ENCODE measurements at regions not wholly inside any gene's neighbourhood (a gene's known extent, or its start where the extent isn't known, plus 50 kb on each side); places are given as distances from the start of the nearest gene placed in this dataset.
"Not testable (repeated sequence)": the region's sequence is repeated elsewhere in the genome, so short reads cannot be mapped to it uniquely, and the experiment has no call there.

DNA sequence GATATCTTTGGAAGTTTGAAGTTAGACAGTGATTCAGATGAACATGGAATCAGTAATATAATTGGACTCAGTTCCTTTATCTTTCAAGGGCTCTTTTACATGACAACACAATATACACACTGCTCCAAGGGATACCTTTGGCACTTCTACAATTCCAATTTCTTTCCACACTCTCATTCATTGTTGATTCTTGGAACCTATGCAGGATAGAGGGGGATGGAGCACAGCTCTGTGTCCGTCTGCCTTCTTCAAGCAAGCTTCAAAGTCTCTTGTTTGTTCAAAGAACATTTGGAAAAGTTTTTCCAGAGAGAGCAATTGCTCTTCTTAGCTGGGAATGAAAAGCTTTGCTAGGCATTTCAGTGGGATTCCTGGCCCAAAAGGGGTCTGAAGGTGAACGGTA is 276.2 kb upstream of the ZEB2 start:
- no peak for DNase-seq (ENCODE audit: low read depth in 2 of 2)

DNA sequence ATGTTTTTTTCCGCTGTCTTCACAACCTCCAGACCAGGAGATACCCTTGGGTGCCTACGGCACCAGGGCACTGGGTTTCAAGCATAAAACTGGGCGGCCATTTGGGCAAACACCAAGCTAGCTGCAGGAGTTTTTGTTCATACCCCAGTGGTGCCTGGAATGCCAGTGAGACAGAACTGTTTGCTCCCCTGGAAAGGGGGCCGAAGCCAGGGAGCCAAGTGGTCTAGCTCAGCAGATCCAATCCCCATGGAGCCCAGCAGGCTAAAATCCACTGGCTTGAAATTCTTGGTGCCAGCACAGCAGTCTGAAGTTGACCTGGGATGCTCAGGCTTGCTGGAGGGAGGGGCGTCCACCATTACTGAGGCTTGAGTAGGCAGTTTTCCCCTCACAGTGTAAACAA is 265.3 kb upstream of the ZEB2 start:
- DNase-seq (ENCODE audit: low read depth in 2 of 2), result no peak

- peak in 1 of 2 experiments; percentile 23 for DNase-seq (ENCODE audit: low read depth in 2 of 2)
These were observed 261.1 kb upstream of the ZEB2 start for GRCh38 chr2:144780983-144781382.

DNA sequence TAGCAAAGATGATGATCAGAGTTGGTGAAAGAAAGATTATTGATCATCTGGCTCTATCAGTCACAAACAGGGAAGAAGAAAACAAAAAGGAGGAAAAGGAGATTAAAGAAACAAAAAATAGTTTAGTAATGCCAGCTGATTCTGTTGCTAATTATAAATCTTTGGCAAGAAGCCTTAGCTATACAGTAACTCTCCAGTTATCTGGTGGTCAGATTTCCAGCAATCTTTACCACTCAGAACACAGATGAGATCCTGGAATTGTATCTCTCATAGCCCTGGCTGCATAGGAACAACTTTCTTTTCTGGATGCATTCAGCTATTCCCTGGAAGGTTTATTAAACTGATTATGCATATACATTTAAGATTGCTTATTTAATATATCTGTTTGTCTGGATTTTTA is 256.8 kb upstream of the ZEB2 start:
- DNase-seq (ENCODE audit: low read depth in 2 of 2), result peak; percentile 33 to 36

DNA sequence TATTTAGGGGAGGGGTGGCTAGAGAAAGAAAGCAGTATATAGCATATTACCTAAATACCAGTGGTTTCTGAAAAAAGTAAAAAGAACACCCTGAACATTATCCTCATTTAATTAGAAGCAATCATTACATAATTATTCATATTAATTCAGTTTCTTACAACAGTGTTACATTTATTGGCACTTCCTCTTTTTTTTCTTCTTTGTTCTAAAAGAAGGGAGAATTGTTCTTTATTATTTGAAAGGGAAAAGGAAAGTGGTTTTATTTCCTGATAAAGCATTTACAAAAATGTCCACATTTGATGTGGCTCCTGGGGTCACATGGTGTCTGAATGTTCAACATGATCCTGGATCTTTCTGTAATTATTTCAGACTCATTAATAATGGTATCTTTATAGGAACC is 254.9 kb upstream of the ZEB2 start:
- no peak for DNase-seq (ENCODE audit: low read depth in 2 of 2)

- DNase-seq (ENCODE audit: low read depth in 2 of 2), result no peak
These were observed 251.4 kb upstream of the ZEB2 start for GRCh38 chr2:144771348-144771747.

DNA sequence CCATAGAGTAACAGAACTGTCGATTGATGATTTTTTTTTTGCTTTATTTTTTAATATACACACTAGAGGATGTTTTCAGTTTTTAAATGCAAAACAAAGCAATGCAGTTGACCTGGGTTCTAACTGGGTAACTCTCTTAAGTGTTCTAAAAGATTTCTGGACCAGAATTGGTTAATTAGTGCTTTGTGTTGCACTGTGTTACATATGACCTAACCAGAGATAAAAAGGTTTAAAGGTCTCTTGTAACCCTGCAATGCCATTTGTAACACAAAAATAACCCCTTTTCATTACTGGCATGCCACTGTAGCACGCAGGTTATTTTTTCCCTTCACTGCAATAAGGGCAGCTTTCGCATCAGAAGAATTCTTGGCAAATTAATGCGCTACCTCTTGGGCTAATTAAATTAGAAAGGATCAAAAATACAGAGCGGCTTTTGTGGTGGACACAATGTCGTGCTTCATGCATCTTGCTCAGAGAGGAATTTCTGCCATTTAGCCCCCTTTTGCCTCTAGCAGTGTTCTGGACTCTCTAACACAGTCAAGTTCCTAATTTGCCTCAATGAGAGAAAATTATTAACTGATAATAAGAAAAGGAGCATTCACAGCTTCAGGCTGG is 250.8 kb upstream of the ZEB2 start:
- DNase-seq (ENCODE audit: low read depth in 2 of 2), result no peak

- not testable (repeated sequence) for DNase-seq (ENCODE audit: low read depth in 2 of 2)
These were observed 241.0 kb upstream of the ZEB2 start for GRCh38 chr2:144760939-144761338.

- DNase-seq (ENCODE audit: low read depth in 2 of 2), result no peak
These were observed 239.8 kb upstream of the ZEB2 start for GRCh38 chr2:144759746-144760145.

DNA sequence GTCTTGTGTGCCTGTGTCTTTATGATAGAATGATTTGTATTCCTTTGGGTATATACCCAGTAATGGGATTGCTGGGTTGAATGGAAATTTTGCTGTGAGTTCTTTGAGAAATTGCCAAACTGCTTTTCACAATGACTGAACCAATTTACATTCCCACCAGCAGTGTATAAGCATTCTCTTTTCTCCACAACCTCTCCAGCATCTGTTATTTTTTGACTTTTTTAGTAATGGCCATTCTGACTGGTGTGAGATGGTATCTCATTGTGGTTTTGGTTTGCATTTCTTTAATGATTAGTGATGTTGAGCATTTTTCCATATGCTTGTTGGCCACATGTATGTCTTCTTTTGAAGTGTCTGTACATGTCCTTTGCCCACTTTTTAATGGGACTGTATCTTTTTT is 238.3 kb upstream of the ZEB2 start:
- DNase-seq (ENCODE audit: low read depth in 2 of 2), result peak in 1 of 2 experiments; percentile 17

GRCh38 chr2:144753416-144753815 is 233.5 kb upstream of the ZEB2 start:
- DNase-seq (ENCODE audit: low read depth in 2 of 2), result no peak

- DNase-seq (ENCODE audit: low read depth in 2 of 2), result no peak
These were observed 231.4 kb upstream of the ZEB2 start for GRCh38 chr2:144751142-144751905.

DNA sequence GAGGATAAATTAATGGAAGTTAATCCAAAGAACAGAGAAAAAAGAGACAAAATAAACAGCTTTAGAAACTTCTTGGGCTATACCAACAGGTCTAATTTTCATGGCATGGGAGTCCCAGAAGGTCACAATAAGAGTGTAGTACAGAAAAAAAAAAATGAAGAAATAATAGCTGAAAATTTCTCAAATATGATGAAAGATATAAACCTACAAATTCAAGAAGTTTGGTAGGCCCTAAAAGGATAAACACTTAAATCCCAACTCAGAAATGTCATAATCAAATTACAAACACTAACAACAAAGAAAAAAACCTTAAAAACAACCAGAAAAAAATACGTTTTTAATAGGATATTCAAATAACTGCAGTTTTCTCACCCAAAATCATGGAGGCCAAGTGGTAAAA is 229.3 kb upstream of the ZEB2 start:
- no peak for DNase-seq (ENCODE audit: low read depth in 2 of 2)

- no peak for DNase-seq (ENCODE audit: low read depth in 2 of 2)
These were observed 228.5 kb upstream of the ZEB2 start for GRCh38 chr2:144748443-144748842.

DNA sequence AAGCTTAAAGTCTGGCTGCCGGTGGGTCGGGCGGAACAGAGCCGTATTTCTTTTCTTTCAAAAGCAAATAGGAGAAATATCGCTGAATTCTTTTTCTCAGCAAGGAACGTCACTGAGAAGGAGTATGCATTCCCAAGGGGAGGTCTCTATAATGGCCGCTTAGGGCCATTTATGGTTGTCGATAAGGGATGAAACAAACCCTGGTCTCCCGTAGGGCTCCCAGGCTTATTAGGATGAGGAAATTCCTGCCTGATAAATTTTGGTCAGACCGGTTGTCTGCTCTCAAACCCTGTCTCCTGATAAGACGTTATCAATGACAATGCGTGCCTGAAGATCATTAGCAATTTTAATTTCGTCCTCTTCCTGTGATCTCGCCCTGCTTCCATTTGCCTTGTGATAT is 227.7 kb upstream of the ZEB2 start:
- DNase-seq (ENCODE audit: low read depth in 2 of 2), result no peak

GRCh38 chr2:144745424-144745823 is 225.5 kb upstream of the ZEB2 start:
- no peak for DNase-seq (ENCODE audit: low read depth in 2 of 2)

DNA sequence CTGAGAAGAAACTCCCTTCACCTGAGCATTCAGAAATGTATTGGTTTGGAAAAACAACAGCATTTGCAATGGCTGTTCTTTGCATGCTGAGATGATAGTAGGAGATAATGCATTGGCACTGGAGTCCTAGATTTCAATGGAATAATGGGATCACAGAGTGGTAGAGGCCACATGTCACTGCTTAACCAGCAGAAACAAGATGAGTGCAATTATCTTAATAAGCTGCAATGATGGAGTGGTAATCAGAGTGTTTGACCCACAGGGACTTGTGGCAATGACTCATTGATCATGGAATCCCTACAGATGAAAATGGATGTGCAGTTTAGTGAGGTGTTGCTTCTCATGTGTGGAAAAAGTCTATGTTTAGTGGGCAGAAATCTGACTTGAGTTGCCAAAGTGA is 218.8 kb upstream of the ZEB2 start:
- DNase-seq (ENCODE audit: low read depth in 2 of 2), result no peak

- no peak for DNase-seq (ENCODE audit: low read depth in 2 of 2)
These were observed 210.8 kb upstream of the ZEB2 start for GRCh38 chr2:144730711-144731110.

DNA sequence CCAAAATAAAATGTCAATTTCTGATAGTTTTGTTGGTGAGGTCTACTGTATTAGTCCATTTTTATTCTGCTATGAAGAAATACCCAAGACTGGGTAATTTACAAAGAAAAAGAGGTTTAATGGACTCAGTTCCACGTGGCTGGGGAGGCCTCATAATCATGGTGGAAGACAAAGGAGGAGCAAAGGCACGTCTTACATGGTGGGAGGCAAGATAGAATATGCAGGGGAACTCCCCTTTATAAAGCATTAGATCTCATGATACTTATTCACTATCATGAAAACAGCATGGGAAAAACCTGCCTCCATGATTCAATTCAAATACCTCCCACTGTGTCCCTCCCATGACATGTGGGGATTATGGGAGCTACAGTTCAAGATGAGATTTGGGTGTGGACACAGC is 204.5 kb upstream of the ZEB2 start:
- not testable (repeated sequence) for DNase-seq (ENCODE audit: low read depth in 2 of 2)

DNA sequence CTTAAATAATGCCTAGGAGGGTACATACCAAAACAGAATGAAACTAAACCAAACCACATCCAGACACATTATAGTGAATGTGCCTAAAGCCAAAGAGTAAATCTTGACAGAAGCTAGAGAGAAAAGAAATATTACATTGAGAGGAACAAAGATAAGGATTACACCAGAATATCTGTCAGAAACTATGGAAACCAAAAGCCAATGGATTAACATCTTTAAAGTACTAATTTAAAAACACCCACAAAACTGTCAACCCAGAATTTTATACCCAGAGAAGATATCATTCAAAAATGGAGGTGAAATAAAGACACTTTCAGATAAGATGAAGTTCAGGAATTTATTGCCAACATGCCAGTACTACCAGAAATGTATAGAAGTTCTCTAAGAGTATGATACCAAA is 198.5 kb upstream of the ZEB2 start:
- DNase-seq (ENCODE audit: low read depth in 2 of 2), result no peak

GRCh38 chr2:144715992-144716391 is 196.1 kb upstream of the ZEB2 start:
- DNase-seq (ENCODE audit: low read depth in 2 of 2), result no peak

GRCh38 chr2:144713410-144713809 is 193.5 kb upstream of the ZEB2 start:
- DNase-seq (ENCODE audit: low read depth in 2 of 2), result no peak

DNA sequence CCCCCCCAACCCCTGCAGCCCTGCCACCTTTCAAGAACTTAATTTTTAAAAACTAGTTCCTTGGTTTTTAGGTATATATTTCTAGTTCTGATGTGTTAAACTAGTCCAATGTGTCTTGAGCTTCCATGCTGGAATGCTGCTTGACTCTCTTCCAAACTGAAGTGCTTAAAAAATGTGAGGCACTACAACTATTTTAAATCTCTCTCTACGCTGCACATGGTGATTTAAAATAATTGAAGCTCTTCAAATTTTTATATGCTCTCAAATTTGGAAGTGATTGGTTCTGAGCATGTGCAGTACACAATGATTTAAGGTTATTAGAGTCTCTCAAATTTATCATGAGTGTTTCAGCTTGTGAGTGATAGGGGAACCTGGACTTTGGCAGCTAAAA is 192.6 kb upstream of the ZEB2 start:
- DNase-seq (ENCODE audit: low read depth in 2 of 2), result peak; percentile 30 to 36
